ENCODE measurements at regions not wholly inside any gene's neighbourhood (a gene's known extent, or its start where the extent isn't known, plus 50 kb on each side); places are given as distances from the start of the nearest gene placed in this dataset.
"Not testable (repeated sequence)": the region's sequence is repeated elsewhere in the genome, so short reads cannot be mapped to it uniquely, and the experiment has no call there.

GRCh38 chr6:137545073-137545472, 50.9 kb upstream of the OLIG3 start:
- no peak for DNase-seq

- no peak for DNase-seq
These were observed 53.0 kb upstream of the OLIG3 start for GRCh38 chr6:137547186-137547585.

- DNase-seq, result no peak
These were observed 53.4 kb upstream of the OLIG3 start for GRCh38 chr6:137547601-137548000.

GRCh38 chr6:137549106-137549505, 54.9 kb upstream of the OLIG3 start:
- no peak for DNase-seq

GRCh38 chr6:137550535-137550934, 56.3 kb upstream of the OLIG3 start:
- no peak for DNase-seq

GRCh38 chr6:137552146-137552545, 58.0 kb upstream of the OLIG3 start:
- no peak for DNase-seq

- no peak for DNase-seq
These were observed 58.6 kb upstream of the OLIG3 start for GRCh38 chr6:137552809-137553208.

GRCh38 chr6:137559521-137560183, 65.5 kb upstream of the OLIG3 start:
- not testable (repeated sequence) for DNase-seq

GRCh38 chr6:137560184-137560563, 66.0 kb upstream of the OLIG3 start:
- DNase-seq, result no peak

- DNase-seq, result no peak
These were observed 73.9 kb upstream of the OLIG3 start for GRCh38 chr6:137568067-137568466.

GRCh38 chr6:137570393-137570792, 76.2 kb upstream of the OLIG3 start:
- no peak for DNase-seq

GRCh38 chr6:137571854-137572253, 77.7 kb upstream of the OLIG3 start:
- peak; percentile 61 for DNase-seq

- DNase-seq, result no peak
These were observed 79.5 kb upstream of the OLIG3 start for GRCh38 chr6:137573739-137574138.

- DNase-seq, result no peak
These were observed 85.4 kb upstream of the OLIG3 start for GRCh38 chr6:137579612-137580011.

GRCh38 chr6:137581019-137581707, 87.0 kb upstream of the OLIG3 start:
- no peak for DNase-seq

GRCh38 chr6:137583519-137583918, 89.3 kb upstream of the OLIG3 start:
- DNase-seq, result not testable (repeated sequence)

GRCh38 chr6:137588472-137588871, 94.3 kb upstream of the OLIG3 start:
- DNase-seq, result no peak

- DNase-seq, result peak; percentile 21
These were observed 95.1 kb upstream of the OLIG3 start for GRCh38 chr6:137589067-137589848.

GRCh38 chr6:137590684-137591083, 96.5 kb upstream of the OLIG3 start:
- no peak for DNase-seq

GRCh38 chr6:137601471-137601870, 107.3 kb upstream of the OLIG3 start:
- DNase-seq, result no peak

- no peak for DNase-seq
These were observed 108.4 kb upstream of the OLIG3 start for GRCh38 chr6:137602313-137603197.

GRCh38 chr6:137610702-137611101, 116.5 kb upstream of the OLIG3 start:
- no peak for DNase-seq

GRCh38 chr6:137623293-137623692, 129.1 kb upstream of the OLIG3 start:
- no peak for DNase-seq

Data from activated naive CD4-positive, alpha-beta T cell treated with anti-CD3 and anti-CD28 coated beads, Interleukin-2, amount 50 U/mL, for 16 hours (primary cell).